IMR-90 (cell line): ENCODE measurements at regions not wholly inside any gene's neighbourhood (a gene's known extent, or its start where the extent isn't known, plus 50 kb on each side); places are given as distances from the start of the nearest gene placed in this dataset.

Experiments
- ATAC-seq: fragments of 200-7000 bp; cut with Tn5 transposase; 2 replicates; pipeline ENCODE4 v1.9.1; 2020; ENCODE audit warnings: low read depth, mild to moderate bottlenecking, moderate library complexity
- BruUV-seq: library from RNA; stranded (reverse); fragments of 400-500 nt; replicated peaks from 2 replicates; lab custom pipeline; 2021; lab: Mats Ljungman, UMichigan
- CTCF ChIA-PET: fragments of 300-600 bp; formaldehyde crosslinking; extraction: SDS; loops from one replicate; lab custom pipeline; 2021; ENCODE audit warnings: antibody characterized with exemption; lab: Yijun Ruan, JAX
- POLR2A ChIA-PET: fragments of 300-600 bp; sonication (Branson Sonifier 250); formaldehyde crosslinking; loops from one replicate; lab custom pipeline; 2022; ENCODE audit warnings: antibody characterized with exemption; ENCODE audit not compliant: unreplicated experiment; lab: Charles Lee
- DNase-seq: peaks from one replicate; pipeline ENCODE4 v3.0.0; 2013
- H2AFZ ChIP-seq: replicated peaks from 2 replicates; pipeline ENCODE3; 2013; ENCODE audit warnings: low read length, mild to moderate bottlenecking; ENCODE audit not compliant: poor library complexity
- H2AK5ac ChIP-seq: 2 replicates; pipeline ENCODE4 v1.6.1; 2013; ENCODE audit warnings: low read depth, low read length, inconsistent platforms
- H2AK9ac ChIP-seq: replicated peaks from 2 replicates; pipeline ENCODE3; 2013; ENCODE audit warnings: mild to moderate bottlenecking, low read depth, low read length, moderate library complexity; ENCODE audit not compliant: poor library complexity
- H2BK120ac ChIP-seq: 2 replicates; pipeline ENCODE4 v1.6.1; 2013; ENCODE audit warnings: low read depth, low read length, inconsistent platforms
- H2BK15ac ChIP-seq: 3 replicates; pipeline ENCODE4 v1.6.1; 2013; ENCODE audit warnings: low read depth, low read length, inconsistent platforms
- H2BK20ac ChIP-seq: 2 replicates; pipeline ENCODE4 v1.6.1; 2013; ENCODE audit warnings: low read depth, mild to moderate bottlenecking, inconsistent platforms, low read length, moderate library complexity
- H2BK5ac ChIP-seq: 2 replicates; pipeline ENCODE4 v1.6.1; 2013; ENCODE audit warnings: mild to moderate bottlenecking, low read depth, low read length, inconsistent platforms; ENCODE audit not compliant: poor library complexity, severe bottlenecking
- H3K14ac ChIP-seq: replicated peaks from 2 replicates; pipeline ENCODE4 v1.6.1; 2013; ENCODE audit warnings: low read depth, low read length, inconsistent platforms
- H3K18ac ChIP-seq: 2 replicates; pipeline ENCODE4 v1.6.1; 2013; ENCODE audit warnings: low read depth, low read length, control low read depth
- H3K23ac ChIP-seq: 2 replicates; pipeline ENCODE4 v1.6.1; 2013; ENCODE audit warnings: low read depth, low read length, inconsistent platforms
- H3K27ac ChIP-seq: 2 replicates; pipeline ENCODE4 v1.5.1; 2013; ENCODE audit warnings: mild to moderate bottlenecking, control low read depth, low read length; ENCODE audit not compliant: insufficient read depth
- H3K27me3 ChIP-seq: 2 replicates; pipeline ENCODE4 v1.6.1; 2013; ENCODE audit warnings: low read length; ENCODE audit not compliant: control insufficient read depth, insufficient read depth
- H3K36me3 ChIP-seq: 2 replicates; pipeline ENCODE4 v1.6.1; 2013; ENCODE audit warnings: low read length, mixed read lengths; ENCODE audit not compliant: control insufficient read depth, insufficient read depth
- H3K4ac ChIP-seq: 2 replicates; pipeline ENCODE4 v1.6.1; 2013; ENCODE audit warnings: low read depth, low read length, inconsistent platforms
- H3K4me1 ChIP-seq: 2 replicates; pipeline ENCODE4 v1.6.1; 2013; ENCODE audit warnings: low read length, mixed read lengths; ENCODE audit not compliant: control insufficient read depth, insufficient read depth
- H3K4me2 ChIP-seq: 2 replicates; pipeline ENCODE4 v1.6.1; 2013; ENCODE audit warnings: low read depth, mild to moderate bottlenecking, control low read depth, low read length, moderate library complexity
- H3K4me3 ChIP-seq: 2 replicates; pipeline ENCODE4 v1.5.1; 2013; ENCODE audit warnings: low read depth, mild to moderate bottlenecking, control low read depth, low read length, moderate library complexity; ENCODE audit not compliant: insufficient read depth
- H3K56ac ChIP-seq: 2 replicates; pipeline ENCODE4 v1.6.1; 2013; ENCODE audit warnings: low read length, inconsistent platforms; ENCODE audit not compliant: insufficient read depth; ENCODE audit errors: extremely low read depth
- H3K79me1 ChIP-seq, 2 experiments: 2 replicates each; pipeline ENCODE4 v1.6.1; 2013; ENCODE audit warnings: low read length in 2 of 2, inconsistent platforms in 1 of 2, low read depth in 1 of 2
- H3K9ac ChIP-seq: 2 replicates; pipeline ENCODE4 v1.6.1; 2013; ENCODE audit warnings: low read depth, low read length, control low read depth
- H3K9me1 ChIP-seq: 2 replicates; pipeline ENCODE4 v1.6.1; 2013; ENCODE audit warnings: low read length, inconsistent platforms; ENCODE audit not compliant: insufficient read depth
- H3K9me3 ChIP-seq: 2 replicates; pipeline ENCODE4 v1.6.1; 2013; ENCODE audit warnings: low read length; ENCODE audit not compliant: control insufficient read depth, insufficient read depth
- H4K20me1 ChIP-seq: 2 replicates; pipeline ENCODE4 v1.6.1; 2013; ENCODE audit warnings: low read length, inconsistent platforms; ENCODE audit not compliant: insufficient read depth
- H4K5ac ChIP-seq: 2 replicates; pipeline ENCODE4 v1.6.1; 2013; ENCODE audit warnings: mild to moderate bottlenecking, low read depth, low read length, control low read depth
- H4K8ac ChIP-seq, 2 experiments: 2 replicates each; pipeline ENCODE4 v1.6.1; 2013; ENCODE audit warnings: low read depth in 2 of 2, low read length in 2 of 2, control low read depth in 1 of 2, inconsistent platforms in 1 of 2
- H4K91ac ChIP-seq: 2 replicates; pipeline ENCODE4 v1.6.1; 2013; ENCODE audit warnings: low read depth, low read length, inconsistent platforms; ENCODE audit not compliant: insufficient read depth
- BHLHE40 ChIP-seq: fragments of 150-350 bp; IDR thresholded peaks from 2 replicates; pipeline ENCODE4 v1.6.1; 2016; ENCODE audit warnings: mild to moderate bottlenecking, low read depth, low read length
- USF2 ChIP-seq: fragments of 150-350 bp; IDR thresholded peaks from 2 replicates; pipeline ENCODE4 v1.6.1; 2017; ENCODE audit warnings: mild to moderate bottlenecking, antibody characterized with exemption, low read length, low read depth
- WGBS, 2 experiments: methylation state at CpG; one replicate each; pipeline versions ENCODE4 v1.1.5 to v1.1.7; 2013; ENCODE audit warnings: missing lambda C conversion rate in 2 of 2; ENCODE audit not compliant: insufficient read length in 1 of 2; ENCODE audit errors: extremely low coverage in 2 of 2; 5-methylcytosine and 5-hydroxymethylcytosine counted together
- dilution Hi-C: fragments of 300-500 bp; cut with HindIII; formaldehyde crosslinking; loops from one replicate; pipeline ENCODE4 v1.14.3; 2018; ENCODE audit warnings: low sequenced_read_pairs; ENCODE audit not compliant: unreplicated experiment
- in situ Hi-C: fragments of 300-500 bp; cut with MboI; formaldehyde crosslinking; loops from 3 replicates; pipeline ENCODE4 v1.14.3; 2019; ENCODE audit warnings: low sequenced_read_pairs, inconsistent platforms, mixed read lengths
- intact Hi-C: fragments of 100-400 bp; cut with micrococcal nuclease; formaldehyde crosslinking; loops from 2 replicates; pipeline ENCODE4 v1.10.0; 2022

- POLR2A ChIA-PET, result no interaction called here
These were observed 101.5 kb upstream of the COL24A1 start for GRCh38 chr1:86258101-86258500.

More at GRCh38 chr1:86258101-86258500, 101.5 kb upstream of the COL24A1 start:
- Histone ChIP-seq H3K9me3 (no peaks in the 10 kb centered on the region), H3K79me1 (no peaks in the 10 kb centered on the region), H2BK120ac (no peak overlapping the region), H3K14ac (no peak overlapping the region), H4K5ac (no peak overlapping the region), H3K18ac (no peak overlapping the region), H3K23ac (no peak overlapping the region), H3K27me3 (peaks cover under 1% of the 10 kb centered on the region; the same call in 1 of the 2 replicates), H2BK20ac (no peak overlapping the region), H3K4ac (no peak overlapping the region), H2AFZ (no peak overlapping the region), H3K4me2 (no peak overlapping the region), H2AK5ac (no peak overlapping the region), H2AK9ac (no peak overlapping the region), H3K27ac (no peak overlapping the region), H3K56ac (no peak overlapping the region), H3K9me1 (no peaks in the 10 kb centered on the region), H2BK15ac (no peak overlapping the region), H3K36me3 (no peaks in the 10 kb centered on the region), H4K8ac (no peak overlapping the region), H3K4me3 (no peak overlapping the region), H4K91ac (no peak overlapping the region), H2BK5ac (no peak overlapping the region), H4K20me1 (no peaks in the 10 kb centered on the region), H3K9ac (no peak overlapping the region), H3K4me1 (no peaks in the 10 kb centered on the region)
- DNase-seq (peak; percentile 53), ATAC-seq (peak; percentile 79)
- dilution Hi-C loops, result no loop called here
- TF ChIP-seq BHLHE40, result no peak
- 0 out of 2 replicates have a peak, but pooled peaks have one; percentile 3 for TF ChIP-seq USF2
- intact Hi-C loops, result loop anchor here (10.0 kb wide), 1 partner anchor 463 kb away; no protein-coding TSS in a partner anchor
- CTCF ChIA-PET, result no interaction called here
- in situ Hi-C loops, result no loop called here
- WGBS, 2 experiments, result no CpG with 5 or more reads among the region's 1 CpG
- no TSS peak for BruUV-seq
